Esophagus squamous epithelium (tissue), 5 donors: ENCODE measurements at regions not wholly inside any gene's neighbourhood (a gene's known extent, or its start where the extent isn't known, plus 50 kb on each side); places are given as distances from the start of the nearest gene placed in this dataset.

Experiments
- DNase-seq: peaks from one replicate; lab custom pipeline; 2025; lab: John Stamatoyannopoulos, UW
- H3K27ac ChIP-seq, 4 donors: fragments of 200-600 bp; sonication (generic); one replicate each; pipeline ENCODE4 v1.5.1; 2016 to 2019; ENCODE audit warnings: mild to moderate bottlenecking in 1 of 4
- H3K27me3 ChIP-seq, 4 donors: fragments of 200-600 bp; sonication (generic); 1 replicate in 3 of 4; 2 replicates in 1 of 4; pipeline versions ENCODE4 v1.5.1 to v1.6.0; 2017 to 2021; ENCODE audit warnings: antibody characterized with exemption in 1 of 4
- H3K36me3 ChIP-seq, 3 donors: fragments of 200-600 bp; sonication (generic); one replicate each; pipeline ENCODE4 v1.5.1; 2016 to 2019
- H3K4me1 ChIP-seq, 3 donors: fragments of 200-600 bp; sonication (generic); one replicate each; pipeline ENCODE4 v1.5.1; 2017 to 2019
- H3K4me3 ChIP-seq, 4 donors: fragments of 200-600 bp; sonication (generic); 1 replicate in 3 of 4; 2 replicates in 1 of 4; pipeline ENCODE4 v1.5.1; 2016 to 2019; ENCODE audit warnings: mild to moderate bottlenecking in 2 of 4, moderate library complexity in 1 of 4
- H3K9me3 ChIP-seq, 3 donors: fragments of 200-600 bp; sonication (generic); one replicate each; pipeline ENCODE4 v1.5.1; 2016 to 2019
- POLR2A ChIP-seq, 4 donors: fragments of 450-650 bp; IDR thresholded peaks; one replicate each; pipeline ENCODE4 v1.6.1; 2017; ENCODE audit warnings: antibody characterized with exemption in 4 of 4, mild to moderate bottlenecking in 4 of 4, moderate library complexity in 3 of 4
- WGBS, 2 donors: methylation state at CpG; one replicate each; pipeline ENCODE4 v1.1.5; 2018; 5-methylcytosine and 5-hydroxymethylcytosine counted together
- intact Hi-C: fragments of 100-400 bp; cut with DNase I; formaldehyde crosslinking; loops from one replicate; pipeline ENCODE4 v1.15.0; 2022
- TF ChIP-seq, protein P1 (sequence below), 6 experiments: fragments of 450-650 bp in 4 of 6; fragments of 200-600 bp in 2 of 6; sonication (generic) in 2 of 6; IDR thresholded peaks; one replicate each; pipeline ENCODE4 v1.5.1; 2016 to 2019; ENCODE audit warnings: antibody characterized with exemption in 6 of 6, mild to moderate bottlenecking in 4 of 6, moderate library complexity in 4 of 6
- donor health status: DM: yes; HTN: yes; CAD: no.

DNA sequence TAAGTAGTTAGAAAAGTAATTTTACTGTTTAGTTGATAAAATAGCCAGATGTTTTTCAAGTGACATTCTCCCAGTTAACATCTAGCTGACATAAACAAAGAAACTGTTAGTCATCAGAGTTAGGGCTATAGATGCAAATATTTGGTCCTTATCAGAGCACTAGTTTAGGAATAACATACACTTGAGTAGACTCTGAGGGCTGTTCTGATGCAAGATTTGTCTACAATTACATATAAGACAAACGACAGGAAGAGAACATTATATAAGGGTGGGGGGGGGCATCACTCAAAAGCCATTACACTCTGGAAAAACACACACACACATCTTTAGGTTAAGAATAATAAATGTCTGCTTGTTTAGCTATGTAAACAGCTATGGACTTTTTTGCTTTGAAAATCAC, 554.4 kb upstream of the LRRTM1 start:
- WGBS, 2 donors = 0 to 8% methylated on average over 1 of the region's 1 CpG

DNA sequence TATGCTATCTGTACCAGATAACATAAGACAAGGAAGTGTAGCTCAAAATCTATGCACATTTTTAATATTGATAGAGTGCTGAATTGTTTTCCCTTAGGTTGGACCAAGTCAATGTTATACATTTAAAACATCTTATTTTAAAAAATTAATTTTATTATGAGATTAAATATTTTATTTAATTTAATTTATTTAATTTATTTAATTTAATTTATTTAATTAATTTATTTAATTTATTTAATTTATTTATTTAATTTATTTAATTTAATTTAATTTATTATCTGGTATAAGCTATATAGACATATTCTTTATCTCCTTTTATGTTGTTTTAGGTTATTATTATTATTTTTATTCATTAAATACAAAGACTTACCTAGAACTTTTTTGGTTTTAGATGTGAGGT, 551.7 kb upstream of the LRRTM1 start:
- DNase-seq = no peak
- Histone ChIP-seq H3K27ac (no peak overlapping the region), H3K27me3 (no peaks in the 10 kb centered on the region), H3K4me1 (no peaks in the 10 kb centered on the region), H3K9me3 (no peaks in the 10 kb centered on the region), H3K36me3 (no peaks in the 10 kb centered on the region), H3K4me3 (no peak overlapping the region)
- no peak for TF ChIP-seq POLR2A (IDR thresholded peaks at IDR 0.05)
- TF ChIP-seq, protein P1, sequence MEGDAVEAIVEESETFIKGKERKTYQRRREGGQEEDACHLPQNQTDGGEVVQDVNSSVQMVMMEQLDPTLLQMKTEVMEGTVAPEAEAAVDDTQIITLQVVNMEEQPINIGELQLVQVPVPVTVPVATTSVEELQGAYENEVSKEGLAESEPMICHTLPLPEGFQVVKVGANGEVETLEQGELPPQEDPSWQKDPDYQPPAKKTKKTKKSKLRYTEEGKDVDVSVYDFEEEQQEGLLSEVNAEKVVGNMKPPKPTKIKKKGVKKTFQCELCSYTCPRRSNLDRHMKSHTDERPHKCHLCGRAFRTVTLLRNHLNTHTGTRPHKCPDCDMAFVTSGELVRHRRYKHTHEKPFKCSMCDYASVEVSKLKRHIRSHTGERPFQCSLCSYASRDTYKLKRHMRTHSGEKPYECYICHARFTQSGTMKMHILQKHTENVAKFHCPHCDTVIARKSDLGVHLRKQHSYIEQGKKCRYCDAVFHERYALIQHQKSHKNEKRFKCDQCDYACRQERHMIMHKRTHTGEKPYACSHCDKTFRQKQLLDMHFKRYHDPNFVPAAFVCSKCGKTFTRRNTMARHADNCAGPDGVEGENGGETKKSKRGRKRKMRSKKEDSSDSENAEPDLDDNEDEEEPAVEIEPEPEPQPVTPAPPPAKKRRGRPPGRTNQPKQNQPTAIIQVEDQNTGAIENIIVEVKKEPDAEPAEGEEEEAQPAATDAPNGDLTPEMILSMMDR (IDR thresholded peaks at IDR 0.05) = no peak
- intact Hi-C loops = no loop called here

More for the DNA sequence above, 554.4 kb upstream of the LRRTM1 start:
- Histone ChIP-seq H3K4me1 (no peaks in the 10 kb centered on the region), H3K9me3 (no peaks in the 10 kb centered on the region), H3K27ac (no peak overlapping the region), H3K27me3 (no peaks in the 10 kb centered on the region), H3K36me3 (no peaks in the 10 kb centered on the region), H3K4me3 (no peak overlapping the region)
- DNase-seq = no peak
- intact Hi-C loops = no loop called here
- TF ChIP-seq POLR2A (IDR thresholded peaks at IDR 0.05) = no peak
- TF ChIP-seq, protein P1 (IDR thresholded peaks at IDR 0.05) = no peak

DNA sequence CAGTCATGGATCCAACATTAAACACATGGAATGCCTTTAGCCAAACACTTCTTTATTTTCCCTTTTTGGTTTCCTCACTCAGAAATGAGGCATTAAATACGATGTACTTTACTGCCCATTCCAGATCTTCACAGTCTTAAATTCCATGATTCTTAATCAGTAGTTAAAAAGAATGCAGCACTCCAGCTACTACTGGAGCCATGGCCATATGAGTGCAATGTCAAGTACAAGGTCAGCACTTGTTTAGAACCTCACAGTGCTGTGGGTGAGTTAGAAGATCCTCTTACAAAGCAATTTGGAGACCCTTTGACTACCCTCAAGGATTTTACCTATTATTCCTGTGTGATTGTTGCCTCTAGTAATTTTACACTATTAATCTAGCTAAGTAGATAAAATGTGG, 550.3 kb upstream of the LRRTM1 start:
- Histone ChIP-seq H3K4me1 (no peaks in the 10 kb centered on the region), H3K27me3 (no peaks in the 10 kb centered on the region), H3K36me3 (no peaks in the 10 kb centered on the region), H3K27ac (no peak overlapping the region), H3K4me3 (no peak overlapping the region), H3K9me3 (no peaks in the 10 kb centered on the region)
- WGBS, 2 donors = 50 to 63% methylated on average over 1 of the region's 1 CpG
- intact Hi-C loops = no loop called here
- no peak for DNase-seq
- TF ChIP-seq, protein P1 (IDR thresholded peaks at IDR 0.05) = no peak
- no peak for TF ChIP-seq POLR2A (IDR thresholded peaks at IDR 0.05)

DNA sequence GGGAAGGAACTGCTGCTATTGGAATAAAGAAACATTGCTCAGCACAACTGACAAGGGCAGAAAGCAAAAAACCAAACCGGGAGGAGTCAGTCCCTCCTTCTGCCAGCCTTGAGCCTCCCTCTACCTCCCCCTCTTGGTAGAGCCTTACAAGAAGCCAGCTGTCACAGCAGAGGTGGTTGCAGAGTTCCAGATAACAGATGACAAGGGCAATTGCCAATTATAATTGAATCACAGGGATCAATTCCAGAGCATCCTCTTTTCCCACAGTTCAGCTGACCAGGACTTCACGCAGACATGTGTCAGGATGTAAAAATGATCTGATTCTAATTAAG, 548.2 kb upstream of the LRRTM1 start:
- WGBS, 2 donors = 42 to 45% methylated on average over 2 of the region's 2 CpGs
- no peaks in the 10 kb centered on the region for H3K27me3 ChIP-seq
- no peak overlapping the region for H3K4me3 ChIP-seq
- H3K27ac ChIP-seq = no peak overlapping the region
- no peaks in the 10 kb centered on the region for H3K36me3 ChIP-seq
- intact Hi-C loops = no loop called here
- no peaks in the 10 kb centered on the region for H3K4me1 ChIP-seq
- TF ChIP-seq POLR2A (IDR thresholded peaks at IDR 0.05) = no peak
- TF ChIP-seq, protein P1 (IDR thresholded peaks at IDR 0.05) = no peak
- no peak for DNase-seq
- H3K9me3 ChIP-seq = no peaks in the 10 kb centered on the region

DNA sequence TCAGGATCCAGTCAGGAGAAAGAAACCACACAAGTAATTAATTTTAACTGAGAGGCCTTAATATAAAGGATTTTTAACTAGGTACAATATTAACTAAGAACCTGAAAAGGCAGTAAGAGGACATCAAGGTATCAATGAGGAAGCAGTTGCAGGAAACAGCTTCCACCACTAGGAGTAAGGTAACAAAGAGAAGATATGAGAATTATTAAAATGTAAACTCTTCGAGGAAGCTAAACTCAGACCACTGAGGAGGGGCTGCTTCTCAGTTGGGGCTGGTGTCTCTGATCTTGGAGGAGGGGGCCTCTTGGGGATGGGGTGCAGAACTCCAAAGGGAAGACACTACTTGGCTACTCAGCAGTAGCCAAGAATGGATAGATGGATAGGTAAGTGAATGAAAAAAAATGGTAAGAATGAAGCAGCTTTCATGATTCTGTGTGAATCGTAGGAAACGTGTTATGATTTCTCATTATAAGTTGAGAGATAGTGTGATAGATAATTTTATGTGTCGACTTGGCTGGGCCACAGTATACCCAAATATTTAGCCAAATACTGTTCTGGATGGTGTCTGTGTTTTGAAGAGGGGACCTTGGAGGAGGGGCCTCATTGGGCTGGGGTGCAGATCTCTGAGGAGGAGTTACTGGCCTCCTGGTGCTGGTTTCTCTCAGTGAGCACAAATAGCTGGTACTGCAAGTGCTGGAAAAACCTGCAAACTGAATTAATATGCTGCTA, 547.7 kb upstream of the LRRTM1 start:
- H3K4me3 ChIP-seq = no peak overlapping the region
- H3K4me1 ChIP-seq = no peaks in the 10 kb centered on the region
- WGBS, 2 donors = 61 to 75% methylated on average over 4 of the region's 4 CpGs
- intact Hi-C loops = no loop called here
- H3K27me3 ChIP-seq = no peaks in the 10 kb centered on the region
- H3K27ac ChIP-seq = no peak overlapping the region
- no peaks in the 10 kb centered on the region for H3K36me3 ChIP-seq
- no peak for DNase-seq
- H3K9me3 ChIP-seq = no peaks in the 10 kb centered on the region
- TF ChIP-seq, protein P1 (IDR thresholded peaks at IDR 0.05) = no peak
- TF ChIP-seq POLR2A (IDR thresholded peaks at IDR 0.05) = no peak
